ENCODE measurements at regions not wholly inside any gene's neighbourhood (a gene's known extent, or its start where the extent isn't known, plus 50 kb on each side); places are given as distances from the start of the nearest gene placed in this dataset.

DNA sequence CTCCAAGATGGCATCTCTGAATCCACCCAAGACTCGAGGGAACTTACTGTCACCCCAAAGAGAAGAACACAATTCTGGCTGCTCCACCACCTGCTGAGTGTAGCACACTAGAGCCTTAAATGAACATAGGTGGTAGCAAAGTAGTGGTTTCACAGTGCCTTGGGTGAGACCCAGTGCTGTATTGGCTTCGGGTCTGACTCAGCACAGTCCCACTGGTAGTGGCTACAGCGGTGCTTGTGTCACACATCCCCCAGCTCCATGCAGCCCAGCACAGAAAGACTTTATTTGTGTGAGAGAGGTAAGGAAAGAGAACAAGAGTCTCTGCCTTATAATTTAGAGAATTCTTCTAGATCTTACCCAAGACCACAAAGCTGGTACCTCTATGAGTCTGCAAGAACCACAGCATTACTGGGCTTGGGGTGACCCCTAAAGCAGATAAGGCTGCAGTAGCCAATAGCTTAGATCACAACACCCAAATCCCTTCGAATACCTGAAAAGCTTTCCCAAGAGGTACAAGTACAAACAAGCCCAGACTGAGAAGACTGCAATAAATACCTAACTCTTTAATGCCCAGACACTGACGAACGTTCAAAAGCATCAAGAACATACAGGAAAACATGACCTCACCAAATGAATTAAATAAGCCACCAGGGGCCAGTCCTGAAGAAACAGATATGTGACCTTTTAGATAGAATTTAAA, 83.3 kb upstream of the SLC38A4 start:
- DNase-seq (no peak), ATAC-seq (no peak)
- no peak overlapping the region for H3K27ac ChIP-seq
- H3K4me3 ChIP-seq: no peak overlapping the region
- H3K36me3 ChIP-seq (replicated peaks in 1 of 2; ENCODE audit: insufficient read depth in 1 of 2, low read depth in 2 of 2): no peaks in the 10 kb centered on the region
- no peaks in the 10 kb centered on the region for H3K9me3 ChIP-seq
- no peaks in the 10 kb centered on the region for H3K4me1 ChIP-seq
- TF ChIP-seq POLR2A (IDR thresholded peaks at IDR 0.05): no peak
- TF ChIP-seq, protein P1, sequence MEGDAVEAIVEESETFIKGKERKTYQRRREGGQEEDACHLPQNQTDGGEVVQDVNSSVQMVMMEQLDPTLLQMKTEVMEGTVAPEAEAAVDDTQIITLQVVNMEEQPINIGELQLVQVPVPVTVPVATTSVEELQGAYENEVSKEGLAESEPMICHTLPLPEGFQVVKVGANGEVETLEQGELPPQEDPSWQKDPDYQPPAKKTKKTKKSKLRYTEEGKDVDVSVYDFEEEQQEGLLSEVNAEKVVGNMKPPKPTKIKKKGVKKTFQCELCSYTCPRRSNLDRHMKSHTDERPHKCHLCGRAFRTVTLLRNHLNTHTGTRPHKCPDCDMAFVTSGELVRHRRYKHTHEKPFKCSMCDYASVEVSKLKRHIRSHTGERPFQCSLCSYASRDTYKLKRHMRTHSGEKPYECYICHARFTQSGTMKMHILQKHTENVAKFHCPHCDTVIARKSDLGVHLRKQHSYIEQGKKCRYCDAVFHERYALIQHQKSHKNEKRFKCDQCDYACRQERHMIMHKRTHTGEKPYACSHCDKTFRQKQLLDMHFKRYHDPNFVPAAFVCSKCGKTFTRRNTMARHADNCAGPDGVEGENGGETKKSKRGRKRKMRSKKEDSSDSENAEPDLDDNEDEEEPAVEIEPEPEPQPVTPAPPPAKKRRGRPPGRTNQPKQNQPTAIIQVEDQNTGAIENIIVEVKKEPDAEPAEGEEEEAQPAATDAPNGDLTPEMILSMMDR (IDR thresholded peaks at IDR 0.05): no peak
- intact Hi-C loops (cut with DNase I): no loop called here
- H3K27me3 ChIP-seq: no peaks in the 10 kb centered on the region
- 52 to 66% methylated on average over 6 of the region's 6 CpGs for WGBS, 2 donors

DNA sequence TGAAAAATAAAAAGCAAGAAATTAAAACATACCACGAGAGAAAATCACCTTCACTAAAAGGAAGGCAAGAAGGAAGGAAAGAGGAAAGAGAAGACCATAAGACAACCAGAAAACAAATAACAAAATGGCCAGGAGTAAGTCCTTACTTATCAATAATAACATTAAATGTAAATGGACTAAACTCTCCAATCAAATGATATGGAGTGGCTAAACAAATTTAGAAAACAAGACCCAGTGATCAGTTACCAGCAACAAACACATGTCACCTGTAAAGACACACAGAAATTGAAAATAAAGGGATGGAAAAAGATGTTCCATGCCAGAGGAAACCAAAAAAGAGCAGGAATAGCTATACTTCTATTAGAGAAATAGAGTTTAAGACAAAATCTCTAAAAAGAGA, 85.0 kb upstream of the SLC38A4 start:
- no peak for TF ChIP-seq POLR2A (IDR thresholded peaks at IDR 0.05)
- TF ChIP-seq, protein P1 (IDR thresholded peaks at IDR 0.05): no peak
- Histone ChIP-seq H3K27ac (no peak overlapping the region), H3K4me1 (no peaks in the 10 kb centered on the region), H3K9me3 (no peaks in the 10 kb centered on the region), H3K4me3 (no peak overlapping the region), H3K27me3 (no peaks in the 10 kb centered on the region), H3K36me3 (replicated peaks in 1 of 2; ENCODE audit: insufficient read depth in 1 of 2, low read depth in 2 of 2) (no peaks in the 10 kb centered on the region)
- intact Hi-C loops (cut with DNase I): no loop called here
- no peak for DNase-seq
- no peak for ATAC-seq
- WGBS, 2 donors: 77 to 86% methylated on average over 1 of the region's 1 CpG

DNA sequence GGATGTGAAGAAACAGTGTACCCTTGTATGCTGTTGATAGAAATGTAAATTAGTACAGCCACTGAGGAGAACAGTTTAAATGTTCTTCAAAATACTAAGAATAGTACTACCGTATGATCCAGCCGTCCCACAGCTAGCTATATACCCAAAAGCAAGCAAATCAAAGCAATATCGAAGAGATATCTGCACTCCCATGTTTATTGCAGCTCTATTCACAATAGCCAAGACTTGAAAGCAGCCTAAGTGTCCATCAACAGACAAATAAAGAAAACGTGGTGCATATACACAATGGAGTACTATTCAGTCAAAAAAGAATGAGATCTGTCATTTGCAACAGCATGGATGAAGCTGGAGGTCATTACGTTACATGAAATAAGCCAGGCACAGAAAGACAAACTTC, 88.5 kb upstream of the SLC38A4 start:
- DNase-seq (no peak), ATAC-seq (no peak)
- Histone ChIP-seq H3K27ac (no peak overlapping the region), H3K27me3 (no peaks in the 10 kb centered on the region), H3K4me3 (no peak overlapping the region), H3K4me1 (no peaks in the 10 kb centered on the region), H3K9me3 (no peaks in the 10 kb centered on the region), H3K36me3 (replicated peaks in 1 of 2; ENCODE audit: insufficient read depth in 1 of 2, low read depth in 2 of 2) (no peaks in the 10 kb centered on the region)
- WGBS, 2 donors: 77 to 82% methylated on average over 5 of the region's 5 CpGs
- intact Hi-C loops (cut with DNase I): no loop called here
- no peak for TF ChIP-seq POLR2A (IDR thresholded peaks at IDR 0.05)
- TF ChIP-seq, protein P1 (IDR thresholded peaks at IDR 0.05): no peak

DNA sequence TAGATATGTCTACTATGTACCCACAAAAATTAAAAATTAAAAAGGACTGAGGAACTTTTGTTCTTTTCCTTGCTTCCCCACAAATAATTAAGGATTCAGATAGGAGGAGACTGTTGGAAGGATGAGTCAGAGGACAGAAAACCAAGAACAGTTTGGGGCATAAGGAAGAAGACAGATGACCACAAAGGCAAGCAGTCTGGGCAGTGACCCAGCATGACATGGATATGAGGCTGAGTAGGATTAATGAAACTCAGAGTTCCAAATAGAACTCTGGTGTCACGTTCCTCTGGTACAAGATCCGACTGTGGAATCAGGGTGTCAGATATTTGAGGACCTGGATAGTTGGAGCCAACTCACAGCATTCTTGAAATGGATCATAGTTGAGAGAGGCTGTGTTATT, 89.3 kb upstream of the SLC38A4 start:
- Histone ChIP-seq H3K9me3 (no peaks in the 10 kb centered on the region), H3K27me3 (no peaks in the 10 kb centered on the region), H3K4me1 (no peaks in the 10 kb centered on the region), H3K4me3 (no peak overlapping the region), H3K27ac (no peak overlapping the region), H3K36me3 (replicated peaks in 1 of 2; ENCODE audit: insufficient read depth in 1 of 2, low read depth in 2 of 2) (no peaks in the 10 kb centered on the region)
- TF ChIP-seq, protein P1 (IDR thresholded peaks at IDR 0.05): no peak
- TF ChIP-seq POLR2A (IDR thresholded peaks at IDR 0.05): no peak
- intact Hi-C loops (cut with DNase I): loop anchor here (1.0 kb wide), 1 partner anchor 19 kb away; no protein-coding TSS in a partner anchor
- WGBS, 2 donors: 72 to 74% methylated on average over 2 of the region's 2 CpGs
- ATAC-seq (no peak), DNase-seq (peak in 2 of 4 donors; percentile 23 to 41)

DNA sequence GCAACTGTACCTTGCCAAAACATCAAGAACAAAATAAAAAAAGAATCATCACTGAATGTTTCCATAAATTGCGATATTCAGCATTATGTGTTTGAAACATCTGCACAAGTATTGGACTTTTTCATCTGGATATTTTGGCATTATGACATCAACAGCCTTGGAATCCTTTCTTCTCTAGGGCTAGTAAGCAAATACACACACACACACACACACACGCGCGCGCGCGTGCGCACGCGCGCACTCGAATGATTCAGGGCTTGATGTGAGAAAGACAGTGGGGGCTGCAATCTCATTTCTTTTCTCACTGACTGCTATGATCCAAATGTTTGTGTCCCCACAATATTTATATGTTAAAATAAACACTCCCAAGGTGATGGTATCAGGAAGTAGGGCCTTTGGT, 90.0 kb upstream of the SLC38A4 start:
- WGBS, 2 donors: 61 to 83% methylated on average over 10 to 12 of the region's 12 CpGs

More for the DNA sequence above, 90.0 kb upstream of the SLC38A4 start:
- no peaks in the 10 kb centered on the region for H3K4me1 ChIP-seq
- H3K9me3 ChIP-seq: no peaks in the 10 kb centered on the region
- no peak for DNase-seq
- H3K36me3 ChIP-seq (replicated peaks in 1 of 2; ENCODE audit: insufficient read depth in 1 of 2, low read depth in 2 of 2): no peaks in the 10 kb centered on the region
- H3K27ac ChIP-seq: no peak overlapping the region
- no peak for TF ChIP-seq POLR2A (IDR thresholded peaks at IDR 0.05)
- TF ChIP-seq, protein P1 (IDR thresholded peaks at IDR 0.05): no peak
- intact Hi-C loops (cut with DNase I): loop anchor here (1.0 kb wide), 1 partner anchor 20 kb away; no protein-coding TSS in a partner anchor
- H3K4me3 ChIP-seq: no peak overlapping the region
- no peak for ATAC-seq
- no peaks in the 10 kb centered on the region for H3K27me3 ChIP-seq
